ENCODE measurements at regions not wholly inside any gene's neighbourhood (a gene's known extent, or its start where the extent isn't known, plus 50 kb on each side); places are given as distances from the start of the nearest gene placed in this dataset.
A peak's percentile ranks its signal among the peaks of the same experiment; 100 is the strongest.

DNA sequence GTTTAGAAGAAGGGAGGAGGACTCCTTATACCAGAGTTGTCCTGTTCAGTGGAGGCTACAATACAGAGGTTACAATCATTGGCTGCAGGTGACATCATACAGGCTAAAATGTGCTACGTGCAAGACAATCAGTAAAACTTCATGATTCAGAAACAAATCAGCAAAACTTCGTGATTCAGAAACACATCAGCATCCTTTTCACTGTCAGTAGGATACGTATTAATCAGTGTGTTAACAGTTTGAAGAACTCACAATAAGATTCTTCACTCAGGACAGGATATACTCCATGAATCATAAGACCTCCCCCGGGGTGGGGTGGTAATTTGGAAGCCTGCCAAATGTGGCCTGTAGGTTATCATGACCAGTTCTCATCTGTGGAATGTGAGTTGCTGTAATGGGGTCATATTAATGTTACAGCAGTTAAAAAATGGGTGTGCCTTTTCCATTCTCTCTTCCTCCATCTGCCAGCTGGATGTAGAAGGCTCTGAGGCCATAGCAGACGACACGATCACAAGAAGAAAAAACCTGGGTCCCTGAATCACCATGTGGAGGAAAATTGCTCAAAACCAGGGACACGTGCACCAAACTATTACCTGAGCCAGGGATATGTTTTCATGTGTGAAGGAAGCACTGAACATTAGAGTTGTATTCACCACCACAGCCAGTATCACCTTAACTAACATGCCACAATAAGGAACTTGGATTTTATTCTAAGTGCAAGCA, 134.8 kb upstream of the CREB1 start:
- H3K27ac ChIP-seq = peak overlapping the region in 6 of 21 experiments; percentile 2 to 77 (median 50)
- no peak overlapping the region for H3K4me3 ChIP-seq

- peak overlapping the region in 2 of 21 experiments; percentile 2 to 77 for H3K27ac ChIP-seq
- no peak overlapping the region for H3K4me3 ChIP-seq
Observed at GRCh38 chr2:207395535-207396251, 134.1 kb upstream of the CREB1 start.

GRCh38 chr2:207397917-207398655, 131.7 kb upstream of the CREB1 start:
- Histone ChIP-seq H3K27ac (no peak overlapping the region), H3K4me3 (no peak overlapping the region)

GRCh38 chr2:207399301-207399700, 130.5 kb upstream of the CREB1 start:
- Histone ChIP-seq H3K4me3 (no peak overlapping the region), H3K27ac (no peak overlapping the region)

- no peak overlapping the region for H3K27ac ChIP-seq
- no peak overlapping the region for H3K4me3 ChIP-seq
Observed at GRCh38 chr2:207401338-207401737, 128.4 kb upstream of the CREB1 start.

DNA sequence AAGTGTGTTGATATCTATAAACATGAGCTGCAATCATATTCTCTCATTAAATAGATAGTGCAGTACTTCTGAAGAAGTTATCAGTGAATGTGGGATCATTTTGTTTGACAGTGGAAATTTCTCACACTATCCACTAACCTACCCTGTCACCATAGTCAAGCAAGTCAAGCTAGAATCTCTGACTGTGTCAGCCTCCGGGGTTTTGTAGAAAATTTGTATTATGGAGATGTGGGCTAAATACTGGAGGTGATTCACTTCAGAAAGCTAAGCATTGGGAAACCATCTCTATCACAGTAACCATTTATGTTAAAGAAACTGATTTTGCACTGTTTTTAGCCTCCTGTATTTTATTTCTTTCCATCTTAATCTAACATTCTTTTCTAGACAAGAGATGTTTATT, 126.6 kb upstream of the CREB1 start:
- no peak overlapping the region for H3K27ac ChIP-seq
- no peak overlapping the region for H3K4me3 ChIP-seq

DNA sequence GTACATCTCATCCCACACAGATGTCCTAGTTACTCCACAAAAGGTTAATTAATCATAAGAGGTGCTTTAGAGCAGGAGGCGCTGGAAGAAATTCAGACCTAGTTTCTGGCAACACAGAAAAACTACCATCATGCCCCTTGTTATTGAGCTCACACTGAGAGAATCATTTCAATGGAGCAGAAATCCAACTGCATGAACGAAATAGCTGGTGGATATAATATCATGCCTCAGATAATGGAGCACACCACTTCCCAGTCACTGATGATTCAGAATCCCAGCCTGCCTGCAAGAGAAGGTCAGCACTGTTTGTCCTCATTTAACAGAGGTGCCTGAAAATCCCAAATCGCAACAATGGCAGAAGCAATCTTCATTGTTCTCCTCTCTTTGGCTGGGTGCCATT, 125.8 kb upstream of the CREB1 start:
- H3K27ac ChIP-seq = no peak overlapping the region
- no peak overlapping the region for H3K4me3 ChIP-seq

GRCh38 chr2:207405150-207405549, 124.6 kb upstream of the CREB1 start:
- H3K27ac ChIP-seq = no peak overlapping the region
- no peak overlapping the region for H3K4me3 ChIP-seq

GRCh38 chr2:207408086-207408794, 121.5 kb upstream of the CREB1 start:
- peak overlapping the region in 16 of 21 experiments; percentile 22 to 72 (median 52) for H3K27ac ChIP-seq
- H3K4me3 ChIP-seq = peak overlapping the region in 1 of 7 experiments; percentile 10

GRCh38 chr2:207409517-207409916, 120.2 kb upstream of the CREB1 start:
- peak overlapping the region in 2 of 21 experiments; percentile 17 to 27 for H3K27ac ChIP-seq
- no peak overlapping the region for H3K4me3 ChIP-seq

GRCh38 chr2:207412787-207413310, 116.9 kb upstream of the CREB1 start:
- Histone ChIP-seq H3K4me3 (no peak overlapping the region), H3K27ac (no peak overlapping the region)

DNA sequence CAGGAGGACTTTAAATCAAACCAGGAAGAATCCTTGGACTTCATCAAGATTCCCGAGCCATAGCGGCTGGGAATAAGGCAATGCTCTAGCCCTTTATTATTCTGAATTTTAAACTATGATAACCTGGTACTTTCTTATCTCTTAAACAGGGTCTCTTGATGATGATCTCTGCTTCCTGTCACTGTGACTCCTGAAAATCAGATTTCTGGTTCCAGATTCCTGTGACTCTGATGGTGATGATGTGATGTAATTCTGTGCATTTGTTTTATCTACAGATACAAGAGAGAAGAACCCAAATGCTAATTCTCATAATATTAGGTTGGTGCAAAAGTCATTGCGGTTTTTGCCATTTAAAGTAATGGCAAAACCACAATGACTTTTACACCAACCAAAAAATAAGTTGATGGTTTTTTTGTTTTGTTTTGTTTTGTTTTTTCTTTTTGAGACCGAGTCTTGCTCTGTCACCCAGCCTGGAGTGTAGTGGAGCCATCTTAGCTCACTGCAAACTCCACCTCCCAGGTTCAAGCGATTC, 116.3 kb upstream of the CREB1 start:
- H3K27ac ChIP-seq = no peak overlapping the region

GRCh38 chr2:207416111-207416510, 113.7 kb upstream of the CREB1 start:
- H3K4me3 ChIP-seq = no peak overlapping the region
- H3K27ac ChIP-seq = no peak overlapping the region

More for the DNA sequence above, 116.3 kb upstream of the CREB1 start:
- H3K4me3 ChIP-seq = no peak overlapping the region

DNA sequence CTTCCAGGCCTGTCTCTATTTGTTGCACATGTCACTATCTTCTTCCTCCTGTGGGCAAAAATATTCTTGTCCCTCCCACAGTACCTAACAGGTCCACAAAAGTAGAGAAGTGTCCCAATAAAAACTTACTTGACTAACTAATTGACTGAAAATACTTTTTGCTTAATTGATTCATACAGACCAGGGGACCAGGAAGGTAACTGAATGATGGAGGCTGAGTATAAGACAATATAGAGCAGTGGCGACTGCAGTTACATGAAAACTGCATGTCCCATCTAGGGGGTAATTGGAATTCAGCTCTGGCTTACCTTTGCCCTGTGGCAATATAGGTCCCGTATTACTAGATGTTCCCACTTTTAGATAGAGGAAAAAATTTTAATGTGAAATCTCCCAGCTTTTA, 112.9 kb upstream of the CREB1 start:
- H3K27ac ChIP-seq = no peak overlapping the region
- H3K4me3 ChIP-seq = no peak overlapping the region

- H3K27ac ChIP-seq = no peak overlapping the region
- H3K4me3 ChIP-seq = no peak overlapping the region
Observed at GRCh38 chr2:207417301-207417718, 112.5 kb upstream of the CREB1 start.

- no peak overlapping the region for H3K27ac ChIP-seq
- no peak overlapping the region for H3K4me3 ChIP-seq
Observed at GRCh38 chr2:207418419-207418818, 111.3 kb upstream of the CREB1 start.

DNA sequence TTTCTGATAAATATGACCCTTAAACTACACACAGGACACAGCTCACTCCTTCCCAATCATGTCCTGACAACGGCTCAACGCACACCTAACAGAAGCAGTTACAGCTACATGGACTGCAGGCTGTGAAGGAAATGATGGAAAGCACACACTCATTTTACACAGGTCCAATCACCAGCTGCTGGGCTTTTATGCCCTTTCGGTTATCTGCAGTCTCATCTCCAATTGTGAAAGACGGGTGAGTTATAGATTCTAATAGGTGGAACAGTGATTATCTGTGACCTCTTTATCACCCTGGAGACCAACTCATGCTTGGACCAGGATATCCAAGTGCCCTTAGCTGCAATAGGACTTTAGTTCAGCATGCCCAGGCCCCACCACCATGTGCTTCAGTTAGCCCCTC, 110.4 kb upstream of the CREB1 start:
- Histone ChIP-seq H3K4me3 (no peak overlapping the region), H3K27ac (no peak overlapping the region)

DNA sequence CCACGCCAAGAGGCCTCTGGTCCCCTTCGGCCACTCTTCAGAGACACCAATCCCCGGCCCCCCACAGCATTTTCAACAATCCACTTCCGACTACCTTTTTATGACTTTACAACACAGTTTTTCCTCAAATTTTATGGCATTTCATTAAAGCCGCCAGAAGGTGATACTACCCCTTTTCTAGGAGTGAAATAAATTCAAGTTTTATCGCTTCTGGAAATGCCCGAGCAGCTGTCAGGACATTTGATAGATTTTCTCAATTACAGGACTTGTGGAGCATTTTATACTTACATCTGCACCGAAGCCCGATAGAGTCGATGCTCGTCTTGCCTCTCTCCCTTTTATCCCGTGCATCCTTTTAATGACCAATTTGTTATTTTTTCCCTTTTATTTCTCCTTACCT, 108.1 kb upstream of the CREB1 start:
- Histone ChIP-seq H3K4me3 (no peak overlapping the region), H3K27ac (no peak overlapping the region)

DNA sequence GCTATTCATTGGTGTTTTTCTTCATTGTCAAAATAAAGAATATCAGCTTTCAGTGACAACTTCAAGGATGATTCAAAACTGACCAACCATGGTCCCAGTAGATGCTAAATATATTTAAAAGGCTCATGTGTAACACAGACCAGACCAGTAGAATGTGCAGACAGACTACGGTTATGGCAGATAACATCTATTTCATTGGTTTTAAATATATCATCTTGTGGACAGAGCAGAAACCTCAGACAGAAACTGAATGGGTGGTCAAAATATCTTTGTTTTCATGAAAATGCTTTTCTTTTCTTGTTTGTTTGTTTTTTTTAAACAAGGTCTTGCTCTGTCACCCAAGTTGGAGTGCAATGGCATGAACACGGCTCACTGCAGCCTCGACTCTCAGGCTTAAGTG, 107.4 kb upstream of the CREB1 start:
- no peak overlapping the region for H3K27ac ChIP-seq
- no peak overlapping the region for H3K4me3 ChIP-seq

DNA sequence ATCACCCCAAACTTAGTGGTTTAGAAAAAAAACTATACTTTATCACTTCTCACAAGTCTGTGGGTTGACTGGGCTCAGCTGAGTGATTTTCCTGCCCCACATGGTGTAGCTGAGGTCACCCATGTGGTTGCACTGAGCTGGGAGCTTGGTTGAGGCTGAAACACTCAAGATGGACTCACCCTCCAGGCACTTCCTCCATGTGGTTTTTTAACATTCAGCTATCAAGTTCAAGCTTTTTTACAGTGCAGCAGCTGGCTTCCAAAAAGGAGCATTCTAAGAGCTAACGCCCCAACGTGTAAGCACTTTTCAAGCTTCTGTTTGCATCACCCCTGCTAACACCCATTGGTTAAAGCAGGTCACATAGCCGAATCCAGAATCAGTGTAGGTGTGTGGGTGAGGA, 105.9 kb upstream of the CREB1 start:
- Histone ChIP-seq H3K27ac (no peak overlapping the region), H3K4me3 (no peak overlapping the region)

Measured in skin epidermis (tissue), 12 donors.